ENCODE measurements at regions not wholly inside any gene's neighbourhood (a gene's known extent, or its start where the extent isn't known, plus 50 kb on each side); places are given as distances from the start of the nearest gene placed in this dataset.

GRCh38 chr2:53091183-53091582 lies 676.4 kb upstream of the CHAC2 start:
- TF ChIP-seq CTCF (IDR thresholded peaks at IDR 0.05), result no peak
- TF ChIP-seq EP300 (IDR thresholded peaks at IDR 0.05), result no peak

Measured in sigmoid colon (tissue), 4 donors.